Stimulated activated CD4-positive, alpha-beta T cell treated with anti-CD3 and anti-CD28 coated beads, Interleukin-4, amount 100 ng/mL, for 4 hours (primary cell): ENCODE measurements at regions not wholly inside any gene's neighbourhood (a gene's known extent, or its start where the extent isn't known, plus 50 kb on each side); places are given as distances from the start of the nearest gene placed in this dataset.
"Not testable (repeated sequence)": the region's sequence is repeated elsewhere in the genome, so short reads cannot be mapped to it uniquely, and the experiment has no call there.

Experiments used
- DNase-seq, 2 experiments: peaks; one replicate each; pipeline ENCODE4 v3.0.0-alpha.2; 2020

- DNase-seq = no peak
Measured at GRCh38 chr17:77833769-77834168, 124.7 kb upstream of the TNRC6C start.

- peak; percentile 43 to 64 for DNase-seq
Measured at GRCh38 chr17:77834170-77835115, 124.1 kb upstream of the TNRC6C start.

- peak in 1 of 2 experiments; percentile 12 for DNase-seq
Measured at GRCh38 chr17:77836557-77837041, 121.9 kb upstream of the TNRC6C start.

GRCh38 chr17:77837072-77837471 is 121.4 kb upstream of the TNRC6C start:
- DNase-seq = not testable (repeated sequence)

DNA sequence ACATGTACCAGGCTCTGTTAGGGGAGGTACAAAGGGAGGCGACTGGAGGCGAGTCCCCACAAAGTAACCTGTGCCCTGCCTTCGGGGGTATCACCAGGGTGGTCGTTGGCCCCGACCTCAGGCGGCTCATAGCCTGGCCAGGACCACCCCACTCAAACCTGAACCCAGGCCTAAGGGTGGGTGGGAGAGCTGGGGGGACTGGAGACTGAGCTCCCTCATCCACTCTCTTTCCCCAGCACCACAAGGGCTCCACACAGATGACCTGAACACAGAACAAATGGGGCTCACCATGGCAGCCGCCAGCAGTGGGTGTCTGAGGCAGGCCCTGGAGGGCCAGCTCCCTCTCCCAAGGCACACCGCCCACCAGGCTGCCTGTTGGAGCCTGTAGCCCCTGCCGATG is 120.6 kb upstream of the TNRC6C start:
- no peak for DNase-seq

- DNase-seq = no peak
Measured at GRCh38 chr17:77838748-77839697, 119.5 kb upstream of the TNRC6C start.

DNA sequence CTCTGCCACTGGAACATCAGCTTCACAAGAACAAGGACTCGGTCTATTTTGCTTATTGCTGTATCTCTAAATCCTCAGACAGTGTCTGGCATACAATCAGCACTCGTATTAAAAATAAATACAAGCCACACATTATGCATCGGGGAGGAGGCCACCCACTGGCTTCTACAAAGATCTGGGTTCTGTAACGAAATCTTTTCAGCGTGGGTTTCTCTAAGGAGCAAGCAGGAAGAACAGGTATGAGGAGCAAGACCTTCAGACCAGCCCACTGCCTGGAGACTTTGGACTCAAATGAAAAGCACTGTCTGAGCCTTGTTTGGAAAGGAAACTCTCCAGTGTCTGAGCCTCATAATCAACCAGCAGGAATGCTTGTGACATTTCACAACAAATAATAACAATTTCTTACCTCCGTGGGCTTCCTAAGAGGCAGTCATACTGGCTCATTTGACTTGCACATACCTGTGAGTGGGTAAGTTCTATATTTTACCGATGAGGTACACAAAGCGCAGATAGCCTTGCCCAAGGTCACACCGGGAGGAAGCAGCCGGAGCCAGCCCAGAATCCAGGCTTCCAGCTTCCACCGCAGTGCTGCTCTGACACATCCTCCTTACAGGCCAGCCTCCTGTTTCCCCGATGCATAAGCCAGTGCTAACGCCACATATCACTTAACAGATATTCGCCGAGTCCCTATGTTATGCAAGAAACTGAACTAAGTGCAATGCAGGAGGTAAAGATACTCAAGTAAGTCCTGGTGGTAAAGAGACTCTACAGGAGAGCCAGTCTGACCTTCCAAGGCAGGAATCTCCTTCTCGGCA is 118.6 kb upstream of the TNRC6C start:
- DNase-seq = no peak

GRCh38 chr17:77840513-77841165 is 117.9 kb upstream of the TNRC6C start:
- DNase-seq = no peak

DNA sequence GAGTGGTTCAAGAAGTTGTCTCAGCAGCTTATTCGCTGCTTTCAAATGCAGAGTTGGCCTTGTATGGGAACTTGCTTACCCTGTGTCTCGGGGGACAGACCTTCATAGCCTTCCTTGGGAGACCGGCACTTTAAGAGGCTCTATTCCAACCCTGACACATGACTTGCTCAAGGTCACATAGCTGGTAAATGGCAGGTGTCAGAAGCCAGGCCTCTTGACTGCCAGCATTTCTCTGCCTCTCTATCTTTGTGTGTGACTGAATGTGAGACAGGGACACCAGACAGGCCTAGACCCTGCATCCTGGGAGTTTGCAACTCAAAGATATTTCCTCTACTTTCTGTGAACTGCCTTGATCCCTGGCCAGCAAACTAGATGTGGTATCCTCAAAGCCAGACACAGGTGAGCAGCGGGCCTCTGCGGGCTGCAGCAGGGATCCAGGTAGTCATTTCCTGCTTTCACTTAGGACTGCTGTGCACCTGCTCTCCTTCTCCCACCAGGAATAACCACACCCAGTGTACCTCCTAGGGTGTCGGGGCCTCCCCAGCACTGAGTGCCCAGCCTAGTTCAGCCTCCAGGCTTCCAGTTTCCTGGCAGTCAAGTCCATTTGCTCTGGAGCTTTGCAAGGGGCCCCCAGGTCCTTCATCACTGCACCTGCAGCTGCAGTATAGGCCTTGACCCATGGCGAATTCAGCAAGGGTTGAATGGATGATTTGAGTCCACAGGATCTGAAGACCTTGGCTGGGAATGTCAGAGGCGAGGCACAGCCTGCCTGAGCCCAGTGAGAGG is 116.6 kb upstream of the TNRC6C start:
- DNase-seq = no peak

- DNase-seq = no peak
Measured at GRCh38 chr17:77842528-77843147, 115.9 kb upstream of the TNRC6C start.

- peak; percentile 38 to 71 for DNase-seq
Measured at GRCh38 chr17:77843255-77843895, 115.1 kb upstream of the TNRC6C start.

- no peak for DNase-seq
Measured at GRCh38 chr17:77843896-77844295, 114.6 kb upstream of the TNRC6C start.

DNA sequence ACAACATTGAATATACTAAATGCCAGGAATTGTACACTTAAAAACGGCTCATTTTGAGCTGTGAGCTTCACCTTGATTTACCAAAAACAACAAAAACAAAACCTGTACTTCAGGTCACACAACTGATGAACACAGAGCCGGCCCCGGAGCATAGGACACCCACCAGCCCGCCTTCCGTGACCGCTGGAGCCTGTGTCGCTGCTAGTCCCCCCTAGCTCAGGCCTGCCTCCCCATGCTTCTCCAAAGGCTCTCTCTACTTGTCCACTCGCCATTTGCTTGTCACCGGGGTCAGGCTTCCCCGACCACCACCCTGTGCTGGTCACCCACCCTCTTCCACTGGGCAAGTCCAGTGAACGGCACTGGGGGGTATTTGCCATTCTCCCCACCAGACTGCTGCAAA is 113.8 kb upstream of the TNRC6C start:
- DNase-seq = no peak

DNA sequence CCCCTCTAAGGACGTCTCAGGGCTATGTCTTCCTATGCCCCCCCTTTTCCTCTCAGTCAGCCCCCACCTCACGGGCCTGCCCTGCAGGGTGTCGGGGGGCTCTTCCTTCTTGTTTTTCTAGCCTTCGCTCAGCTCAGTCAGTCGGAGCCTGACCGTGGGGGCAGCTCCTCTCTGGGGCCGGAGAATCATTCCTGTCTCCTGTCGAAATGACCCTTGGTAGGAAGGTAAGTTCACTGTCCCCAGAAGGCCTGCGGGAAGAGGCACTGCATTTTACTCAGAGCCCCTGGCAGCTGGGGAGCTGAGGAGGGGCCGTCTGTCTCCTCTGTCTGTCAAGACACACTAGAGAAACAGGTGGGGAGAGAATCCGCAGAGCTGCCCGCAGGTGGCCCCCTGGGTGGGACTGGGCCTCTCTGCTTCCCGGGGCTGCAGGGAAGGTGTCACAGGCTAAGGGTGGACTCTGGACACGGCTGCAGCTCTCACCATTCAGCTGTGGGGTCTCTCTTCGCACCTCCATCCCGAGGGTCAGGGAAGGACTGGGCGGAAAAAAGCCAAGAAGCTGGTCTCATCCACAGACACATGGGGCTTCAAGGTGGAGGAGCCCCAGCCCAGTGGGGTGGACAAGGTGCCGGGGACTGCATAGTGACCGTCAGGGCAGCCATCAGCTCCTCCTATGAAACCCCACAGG is 112.8 kb upstream of the TNRC6C start:
- DNase-seq = no peak

GRCh38 chr17:77846531-77847085 is 111.9 kb upstream of the TNRC6C start:
- no peak for DNase-seq

GRCh38 chr17:77847221-77848085 is 111.0 kb upstream of the TNRC6C start:
- no peak for DNase-seq

- no peak for DNase-seq
Measured at GRCh38 chr17:77848257-77848656, 110.2 kb upstream of the TNRC6C start.

DNA sequence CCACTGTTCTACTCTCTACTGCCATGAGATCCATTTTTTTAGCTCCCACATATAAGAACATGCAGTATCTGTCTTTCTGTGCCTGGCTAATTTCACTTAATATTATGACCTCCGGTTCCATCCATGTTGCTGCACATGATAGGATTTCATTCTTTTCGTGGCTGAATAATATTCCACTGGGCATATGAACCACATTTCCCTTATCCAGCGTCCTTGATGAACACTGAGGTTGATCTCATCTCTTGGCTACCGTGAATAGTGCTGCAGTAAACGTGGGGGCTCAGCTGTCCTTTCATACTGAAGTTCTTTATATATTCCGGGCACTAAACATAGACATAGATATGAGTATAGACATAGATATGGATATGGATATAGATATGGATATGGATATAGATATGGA is 109.3 kb upstream of the TNRC6C start:
- DNase-seq = no peak
